Left renal pelvis (tissue), 4 donors: ENCODE measurements at regions not wholly inside any gene's neighbourhood (a gene's known extent, or its start where the extent isn't known, plus 50 kb on each side); places are given as distances from the start of the nearest gene placed in this dataset.

ENCODE experiments used
- DNase-seq, 4 donors: peaks; one replicate each; pipeline ENCODE4 v3.0.0-alpha.2; 2013; ENCODE audit warnings: low read depth in 4 of 4, low spot score in 3 of 4

DNA sequence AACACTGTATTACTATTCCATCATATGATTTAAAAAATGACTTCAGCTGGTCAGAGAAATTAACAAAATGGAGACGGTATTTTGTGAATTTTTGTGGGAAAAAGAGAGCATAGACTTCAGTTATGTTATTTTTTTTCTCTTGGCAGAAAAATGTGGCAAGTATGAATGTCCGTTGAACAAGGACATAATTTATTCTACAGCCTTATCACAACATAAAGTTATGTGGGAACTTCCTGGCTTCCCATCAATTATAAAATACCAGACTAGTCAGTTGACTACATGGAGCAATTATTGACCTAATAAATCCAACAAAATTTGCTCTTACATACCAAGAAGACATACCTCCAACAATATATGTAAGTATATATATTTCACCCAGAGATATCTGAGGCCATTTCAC lies 88.6 kb upstream of the PPP1R3A start:
- no peak for DNase-seq

DNA sequence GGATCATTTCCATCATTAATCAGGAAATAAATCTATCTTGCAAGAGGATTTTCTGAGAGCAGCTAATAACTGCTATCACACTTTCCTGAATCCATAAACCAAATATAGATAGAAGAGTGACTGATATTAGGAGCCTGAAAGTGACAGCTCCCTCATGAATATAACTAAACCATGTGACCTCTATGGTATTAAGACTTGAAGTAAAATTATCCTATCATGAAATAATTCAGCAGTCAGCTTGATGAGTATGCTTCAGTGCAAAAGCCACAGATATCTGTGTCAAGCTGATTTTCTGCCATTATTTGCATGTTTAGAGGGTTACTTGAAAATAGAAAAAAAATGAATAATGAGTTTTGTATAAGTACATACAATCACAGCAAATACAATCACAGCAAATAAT lies 80.1 kb upstream of the PPP1R3A start:
- no peak for DNase-seq

GRCh38 chr7:113996405-113996804 lies 77.6 kb upstream of the PPP1R3A start:
- DNase-seq: no peak

DNA sequence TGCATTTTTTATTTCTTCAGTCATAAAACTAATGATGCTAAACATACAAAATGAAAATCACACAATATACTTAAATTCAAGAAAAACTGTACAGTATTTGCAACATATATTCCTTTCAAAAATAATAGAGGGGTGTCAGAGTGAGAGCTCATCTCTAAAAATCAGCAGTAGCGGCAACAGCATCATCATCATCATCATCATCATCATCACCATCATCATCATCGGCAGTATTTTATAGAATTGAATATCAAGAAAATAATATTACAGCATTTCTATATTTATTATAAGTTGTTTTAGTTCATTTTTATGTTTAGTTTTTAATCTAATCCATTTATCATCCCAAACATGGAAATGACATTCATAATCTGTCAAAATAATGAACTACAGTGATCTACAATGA lies 67.4 kb upstream of the PPP1R3A start:
- no peak for DNase-seq

DNA sequence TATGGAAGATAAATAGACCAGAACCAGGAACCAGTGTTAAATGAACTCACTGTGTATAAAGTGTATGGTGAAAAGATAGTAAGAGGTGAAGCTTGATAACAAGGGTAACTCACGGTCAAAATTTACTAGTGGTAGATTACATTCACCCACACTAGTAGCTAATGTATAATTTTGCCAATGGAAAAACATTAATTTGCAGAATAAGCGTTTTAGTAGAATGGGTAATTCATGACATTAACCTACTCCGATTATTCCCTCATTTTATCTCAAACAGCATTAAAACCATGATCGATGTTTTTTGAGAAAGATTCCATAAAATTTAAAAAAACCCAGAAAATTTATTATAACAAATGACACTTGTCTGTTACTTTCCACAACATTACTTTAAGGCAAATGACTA lies 57.7 kb upstream of the PPP1R3A start:
- no peak for DNase-seq

DNA sequence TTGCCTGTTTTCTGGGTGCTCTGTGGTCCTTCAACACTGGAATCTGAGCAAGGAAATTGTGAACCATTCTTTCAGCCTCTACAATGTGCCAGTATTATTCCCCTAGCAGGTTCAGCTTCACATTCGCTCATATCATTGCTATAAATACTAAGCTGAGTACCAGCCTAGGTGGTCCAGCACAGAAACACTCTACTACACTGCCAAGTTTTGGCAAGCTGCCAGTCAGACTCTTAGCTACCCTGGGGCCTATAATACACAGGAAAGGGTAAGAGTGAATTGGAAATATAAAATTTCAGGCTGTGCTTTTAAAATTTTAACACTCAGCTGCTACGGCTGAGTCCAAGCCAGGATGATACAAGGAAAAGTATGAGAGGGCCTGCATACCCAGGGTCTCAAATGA lies 49.9 kb upstream of the PPP1R3A start:
- DNase-seq: no peak
